ENCODE measurements at regions not wholly inside any gene's neighbourhood (a gene's known extent, or its start where the extent isn't known, plus 50 kb on each side); places are given as distances from the start of the nearest gene placed in this dataset.

DNA sequence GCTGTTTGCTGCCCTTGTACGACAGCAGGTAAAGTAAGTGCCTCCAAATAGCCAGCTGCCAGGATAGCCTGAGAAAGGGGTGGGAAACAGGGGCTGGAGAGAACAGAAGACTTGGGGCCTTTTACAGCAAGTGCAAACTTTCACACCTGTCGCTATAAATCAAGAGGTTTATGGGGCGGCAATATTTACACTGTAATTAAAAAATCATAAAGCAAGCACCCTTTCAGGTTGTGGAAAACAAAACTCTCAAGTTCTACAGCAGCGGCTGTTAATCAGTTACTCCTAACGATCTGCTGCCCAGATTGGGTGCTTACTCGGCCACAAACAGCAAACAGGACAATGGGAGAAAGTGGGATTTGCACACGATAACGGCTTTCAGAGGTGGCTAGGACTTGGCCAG lies 359.5 kb upstream of the ETAA1 start:
- TF ChIP-seq, protein P1, sequence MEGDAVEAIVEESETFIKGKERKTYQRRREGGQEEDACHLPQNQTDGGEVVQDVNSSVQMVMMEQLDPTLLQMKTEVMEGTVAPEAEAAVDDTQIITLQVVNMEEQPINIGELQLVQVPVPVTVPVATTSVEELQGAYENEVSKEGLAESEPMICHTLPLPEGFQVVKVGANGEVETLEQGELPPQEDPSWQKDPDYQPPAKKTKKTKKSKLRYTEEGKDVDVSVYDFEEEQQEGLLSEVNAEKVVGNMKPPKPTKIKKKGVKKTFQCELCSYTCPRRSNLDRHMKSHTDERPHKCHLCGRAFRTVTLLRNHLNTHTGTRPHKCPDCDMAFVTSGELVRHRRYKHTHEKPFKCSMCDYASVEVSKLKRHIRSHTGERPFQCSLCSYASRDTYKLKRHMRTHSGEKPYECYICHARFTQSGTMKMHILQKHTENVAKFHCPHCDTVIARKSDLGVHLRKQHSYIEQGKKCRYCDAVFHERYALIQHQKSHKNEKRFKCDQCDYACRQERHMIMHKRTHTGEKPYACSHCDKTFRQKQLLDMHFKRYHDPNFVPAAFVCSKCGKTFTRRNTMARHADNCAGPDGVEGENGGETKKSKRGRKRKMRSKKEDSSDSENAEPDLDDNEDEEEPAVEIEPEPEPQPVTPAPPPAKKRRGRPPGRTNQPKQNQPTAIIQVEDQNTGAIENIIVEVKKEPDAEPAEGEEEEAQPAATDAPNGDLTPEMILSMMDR (IDR thresholded peaks at IDR 0.05 in 4 of 5, conservative IDR thresholded peaks at IDR 0.05 in 1 of 5): no peak
- TF ChIP-seq POLR2A (IDR thresholded peaks at IDR 0.05): no peak
